Large intestine (tissue), 3 donors: ENCODE measurements at regions not wholly inside any gene's neighbourhood (a gene's known extent, or its start where the extent isn't known, plus 50 kb on each side); places are given as distances from the start of the nearest gene placed in this dataset.
"Not testable (repeated sequence)": the region's sequence is repeated elsewhere in the genome, so short reads cannot be mapped to it uniquely, and the experiment has no call there.

Experiments
- DNase-seq, 2 donors: peaks; one replicate each; pipeline versions ENCODE4 v3.0.0 to v3.0.0-alpha.2; 2013
- H3K27ac ChIP-seq: one replicate; pipeline ENCODE4 v1.5.1; 2013; ENCODE audit warnings: low read length
- H3K27me3 ChIP-seq: 2 replicates; pipeline ENCODE4 v1.6.1; 2013; ENCODE audit warnings: low read length; ENCODE audit not compliant: control insufficient read depth, insufficient read depth
- H3K36me3 ChIP-seq: 2 replicates; pipeline ENCODE4 v1.6.1; 2013; ENCODE audit warnings: low read length; ENCODE audit not compliant: control insufficient read depth, insufficient read depth
- H3K4me1 ChIP-seq: one replicate; pipeline ENCODE4 v1.6.1; 2013; ENCODE audit warnings: low read length; ENCODE audit not compliant: control insufficient read depth, insufficient read depth
- H3K4me3 ChIP-seq: one replicate; pipeline ENCODE4 v1.5.1; 2013; ENCODE audit warnings: low read length
- H3K9me3 ChIP-seq: one replicate; pipeline ENCODE4 v1.6.1; 2013; ENCODE audit warnings: mild to moderate bottlenecking, low read depth, low read length, moderate library complexity; ENCODE audit not compliant: control insufficient read depth
- WGBS: methylation state at CpG from one replicate; pipeline ENCODE4 v1.1.5; 2013; ENCODE audit warnings: low lambda C conversion rate; ENCODE audit not compliant: insufficient coverage; 5-methylcytosine and 5-hydroxymethylcytosine counted together

DNA sequence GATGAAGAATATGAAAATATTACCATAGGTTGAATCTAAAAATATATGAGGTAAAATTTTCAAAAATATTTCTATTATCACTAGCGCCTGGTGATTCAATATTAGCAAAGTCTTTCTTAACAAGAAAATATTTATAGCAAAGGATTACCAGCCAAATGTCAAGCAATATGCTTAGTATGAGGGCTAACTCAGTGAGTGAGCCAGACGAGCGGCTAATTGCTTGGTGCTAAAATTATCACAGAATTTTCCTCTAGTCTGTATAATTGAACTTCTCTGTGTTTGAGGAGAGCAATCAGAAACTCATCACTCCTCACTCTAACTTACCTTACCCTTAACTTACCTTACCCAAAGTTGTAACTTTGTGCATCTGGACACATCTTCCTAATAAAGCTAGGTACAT, 304.9 kb upstream of the PRR16 start:
- no peaks in the 10 kb centered on the region for H3K4me1 ChIP-seq
- H3K27me3 ChIP-seq, result no peaks in the 10 kb centered on the region
- no CpG with 5 or more reads among the region's 3 CpGs for WGBS
- H3K36me3 ChIP-seq, result no peaks in the 10 kb centered on the region
- DNase-seq, result no peak
- no peak overlapping the region for H3K27ac ChIP-seq
- no peak overlapping the region for H3K4me3 ChIP-seq
- no peaks in the 10 kb centered on the region for H3K9me3 ChIP-seq

DNA sequence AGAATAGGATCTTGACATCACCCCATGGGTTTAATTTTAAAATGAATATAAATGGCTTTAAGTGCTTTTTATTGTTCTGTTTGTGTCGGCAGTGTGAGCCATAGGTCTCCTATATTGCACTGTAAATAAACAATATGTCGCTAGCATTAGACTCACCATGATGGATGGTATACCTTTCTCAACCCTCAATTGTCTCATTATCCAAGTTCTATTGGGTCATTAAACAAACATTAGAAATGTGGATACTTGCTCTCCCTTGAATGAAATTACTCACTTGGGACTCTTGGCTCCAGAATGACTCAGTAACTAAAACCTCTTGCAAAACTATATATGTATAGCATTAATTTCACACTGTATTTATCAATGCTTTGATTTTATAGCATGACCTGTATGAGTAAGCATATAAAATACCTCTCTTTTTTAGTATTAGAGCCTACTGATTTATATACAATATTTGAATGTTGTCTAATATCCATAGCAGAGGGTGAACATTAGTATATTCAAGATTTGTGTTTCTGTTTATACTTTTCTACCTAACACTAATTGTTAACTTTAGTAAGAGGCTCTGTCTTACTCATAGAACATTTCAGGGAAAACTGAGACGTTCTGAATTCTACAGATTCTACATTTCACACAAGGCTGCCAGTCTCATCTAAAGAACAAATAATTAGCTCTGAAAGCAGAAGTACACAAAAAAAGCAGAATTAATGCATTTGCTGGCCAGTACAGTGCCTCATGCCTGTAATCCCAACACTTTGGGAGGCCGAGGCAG, 303.8 kb upstream of the PRR16 start:
- H3K36me3 ChIP-seq, result no peaks in the 10 kb centered on the region
- no peaks in the 10 kb centered on the region for H3K27me3 ChIP-seq
- no peak overlapping the region for H3K4me3 ChIP-seq
- DNase-seq, result no peak
- no peaks in the 10 kb centered on the region for H3K4me1 ChIP-seq
- 60% methylated on average over 1 of the region's 4 CpGs for whole genome bisulfite sequencing
- H3K27ac ChIP-seq, result no peak overlapping the region
- H3K9me3 ChIP-seq, result no peaks in the 10 kb centered on the region

DNA sequence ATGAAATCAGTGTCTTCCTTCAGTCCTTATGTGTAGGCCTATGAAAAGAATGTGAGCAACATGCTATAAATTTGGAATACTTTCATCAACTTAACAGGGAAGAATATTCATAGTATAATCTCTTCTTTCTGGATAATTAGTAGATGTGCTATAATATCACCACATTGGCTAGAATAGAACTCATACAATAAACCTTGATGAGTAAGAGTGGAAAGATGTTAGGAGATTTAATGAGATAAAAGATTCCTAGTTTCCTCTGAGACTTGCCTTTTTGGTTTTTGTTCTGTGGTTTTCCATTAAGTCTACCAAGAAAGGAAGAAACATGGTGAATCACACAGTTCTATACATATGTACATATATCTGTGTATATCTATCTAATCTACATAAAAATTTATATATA, 301.8 kb upstream of the PRR16 start:
- Histone ChIP-seq H3K4me3 (no peak overlapping the region), H3K27ac (no peak overlapping the region), H3K27me3 (no peaks in the 10 kb centered on the region), H3K36me3 (no peaks in the 10 kb centered on the region), H3K4me1 (no peaks in the 10 kb centered on the region), H3K9me3 (no peaks in the 10 kb centered on the region)
- no peak for DNase-seq

DNA sequence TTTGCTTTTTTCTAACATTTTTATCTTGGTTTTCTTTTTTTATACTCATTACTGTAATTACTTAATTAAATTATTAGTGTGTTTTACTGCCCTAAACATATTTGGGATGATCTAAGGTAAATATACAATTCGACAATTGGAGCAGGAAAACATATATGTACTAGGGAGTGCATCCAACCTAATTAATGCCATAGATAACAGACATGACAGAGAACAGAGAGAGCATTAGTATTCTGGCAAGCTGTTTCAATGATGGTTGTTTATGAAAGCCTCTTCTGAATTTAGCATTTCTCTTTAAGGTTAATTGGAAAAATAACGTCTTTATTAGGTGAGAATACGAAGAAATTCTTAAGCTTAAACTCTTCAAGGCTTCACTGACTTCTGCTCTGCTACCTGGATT, 300.1 kb upstream of the PRR16 start:
- Histone ChIP-seq H3K9me3 (no peaks in the 10 kb centered on the region), H3K27ac (no peak overlapping the region), H3K4me3 (no peak overlapping the region), H3K36me3 (no peaks in the 10 kb centered on the region), H3K27me3 (no peaks in the 10 kb centered on the region), H3K4me1 (no peaks in the 10 kb centered on the region)
- no peak for DNase-seq
- WGBS, result no CpG with 5 or more reads among the region's 3 CpGs

DNA sequence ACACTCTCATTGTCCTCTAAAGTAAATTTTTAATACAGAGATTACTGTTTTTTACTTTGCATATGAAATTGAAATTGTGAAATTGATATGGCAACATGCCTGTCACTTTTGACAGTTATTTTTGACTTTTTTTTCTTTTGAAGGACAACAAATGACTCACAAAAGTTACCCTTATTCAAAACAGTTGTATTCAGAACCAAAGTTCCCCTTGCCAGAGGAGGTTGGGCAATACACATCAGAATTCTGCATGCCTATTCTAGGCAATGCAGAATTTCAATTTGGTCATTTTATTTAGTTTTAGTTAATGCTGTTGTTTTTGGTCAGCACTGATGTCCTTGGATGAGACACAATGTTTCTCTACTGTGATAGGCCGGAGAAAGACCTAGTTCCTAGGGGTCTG, 299.1 kb upstream of the PRR16 start:
- DNase-seq, result no peak
- Histone ChIP-seq H3K27ac (no peak overlapping the region), H3K9me3 (no peaks in the 10 kb centered on the region), H3K4me1 (no peaks in the 10 kb centered on the region), H3K27me3 (no peaks in the 10 kb centered on the region), H3K4me3 (no peak overlapping the region), H3K36me3 (no peaks in the 10 kb centered on the region)
- no CpG with 5 or more reads among the region's 1 CpG for WGBS

DNA sequence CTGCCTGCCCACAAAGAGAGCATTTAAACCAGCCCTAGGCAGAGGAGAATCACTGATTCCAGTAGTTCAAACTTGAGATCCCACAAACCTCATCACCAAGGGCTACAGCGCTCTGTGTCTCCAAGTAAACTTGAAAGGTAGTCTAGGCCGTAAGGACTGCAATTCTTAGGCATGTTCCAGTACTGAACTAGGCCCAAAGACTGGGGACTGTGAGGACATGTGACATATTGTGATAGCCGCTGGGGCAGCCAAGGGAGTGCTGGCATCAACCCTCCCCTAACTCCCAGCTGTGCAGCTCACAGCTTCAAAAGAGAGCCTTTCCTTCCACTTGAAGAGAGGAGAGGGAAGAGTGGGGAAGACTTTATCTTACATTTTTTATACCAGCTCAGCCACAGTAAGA, 291.0 kb upstream of the PRR16 start:
- no peaks in the 10 kb centered on the region for H3K9me3 ChIP-seq
- no peak overlapping the region for H3K4me3 ChIP-seq
- H3K27me3 ChIP-seq, result no peaks in the 10 kb centered on the region
- no peaks in the 10 kb centered on the region for H3K36me3 ChIP-seq
- DNase-seq, result no peak
- WGBS, result no CpG with 5 or more reads among the region's 3 CpGs
- H3K27ac ChIP-seq, result no peak overlapping the region
- H3K4me1 ChIP-seq, result no peaks in the 10 kb centered on the region

DNA sequence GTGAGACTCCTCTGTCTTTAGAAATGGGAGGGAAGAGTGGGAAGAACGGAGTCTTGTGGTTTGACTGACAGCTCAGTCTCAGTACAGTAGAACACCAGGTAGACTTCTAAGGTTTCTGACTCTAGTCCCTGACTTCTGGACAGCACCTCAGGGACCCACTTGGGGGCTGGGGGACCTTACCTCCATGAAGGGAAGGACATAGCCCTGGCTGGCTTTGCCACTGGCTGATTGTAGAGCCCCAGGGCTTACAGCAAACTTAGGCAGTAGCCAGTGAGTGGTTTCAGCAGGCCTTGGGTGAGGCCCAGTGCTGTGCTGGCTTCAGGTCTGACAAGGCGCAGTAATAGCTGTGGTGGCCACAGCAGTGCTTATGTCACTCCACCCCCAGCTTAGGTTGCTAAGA, 290.0 kb upstream of the PRR16 start:
- H3K4me1 ChIP-seq, result no peaks in the 10 kb centered on the region
- no peaks in the 10 kb centered on the region for H3K9me3 ChIP-seq
- WGBS, result no CpG with 5 or more reads among the region's 2 CpGs

DNA sequence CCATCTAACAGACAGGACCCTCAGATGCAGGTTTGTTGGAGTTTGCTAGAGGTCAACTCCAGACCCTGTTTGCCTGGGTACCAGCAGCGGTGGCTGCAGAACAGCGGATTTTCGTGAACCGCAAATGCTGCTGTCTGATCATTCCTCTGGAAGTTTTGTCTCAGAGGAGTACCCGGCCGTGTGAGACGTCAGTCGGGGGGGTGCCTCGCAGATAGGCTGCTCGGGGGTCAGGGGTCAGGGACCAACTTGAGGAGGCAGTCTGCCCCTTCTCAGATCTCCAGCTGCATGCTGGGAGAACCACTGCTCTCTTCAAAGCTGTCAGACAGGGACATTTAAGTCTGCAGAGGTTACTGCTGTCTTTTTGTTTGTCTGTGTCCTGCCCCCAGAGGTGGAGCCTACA, 282.9 kb upstream of the PRR16 start:
- not testable (repeated sequence) for H3K27ac ChIP-seq, H3K36me3 ChIP-seq, H3K4me3 ChIP-seq, H3K4me1 ChIP-seq, H3K9me3 ChIP-seq, DNase-seq, H3K27me3 ChIP-seq
- no CpG with 5 or more reads among the region's 10 CpGs for WGBS

More for the DNA sequence above, 290.0 kb upstream of the PRR16 start:
- H3K27ac ChIP-seq, result no peak overlapping the region
- H3K27me3 ChIP-seq, result no peaks in the 10 kb centered on the region
- H3K4me3 ChIP-seq, result no peak overlapping the region
- DNase-seq, result no peak
- H3K36me3 ChIP-seq, result no peaks in the 10 kb centered on the region

DNA sequence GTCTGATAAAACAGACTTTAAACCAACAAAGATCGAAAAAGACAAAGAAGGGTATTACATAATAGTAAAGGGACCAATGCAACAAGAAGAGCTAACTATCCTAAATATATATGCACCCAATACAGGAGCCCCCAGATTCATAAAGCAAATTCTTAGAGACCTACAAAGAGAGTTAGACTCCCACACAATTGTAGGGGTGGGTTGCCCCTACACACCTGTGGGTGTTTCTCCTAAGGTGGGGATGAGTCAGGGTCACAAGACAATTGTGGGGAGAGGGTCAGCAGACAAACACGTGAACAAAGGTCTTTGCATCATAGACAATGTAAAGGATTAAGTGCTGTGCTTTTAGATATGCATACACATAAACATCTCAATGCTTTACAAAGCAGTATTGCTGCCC, 269.4 kb upstream of the PRR16 start:
- not testable (repeated sequence) for H3K27ac ChIP-seq, H3K4me1 ChIP-seq, DNase-seq, H3K27me3 ChIP-seq, H3K36me3 ChIP-seq, H3K4me3 ChIP-seq, H3K9me3 ChIP-seq
- no CpG with 5 or more reads among the region's 2 CpGs for WGBS

DNA sequence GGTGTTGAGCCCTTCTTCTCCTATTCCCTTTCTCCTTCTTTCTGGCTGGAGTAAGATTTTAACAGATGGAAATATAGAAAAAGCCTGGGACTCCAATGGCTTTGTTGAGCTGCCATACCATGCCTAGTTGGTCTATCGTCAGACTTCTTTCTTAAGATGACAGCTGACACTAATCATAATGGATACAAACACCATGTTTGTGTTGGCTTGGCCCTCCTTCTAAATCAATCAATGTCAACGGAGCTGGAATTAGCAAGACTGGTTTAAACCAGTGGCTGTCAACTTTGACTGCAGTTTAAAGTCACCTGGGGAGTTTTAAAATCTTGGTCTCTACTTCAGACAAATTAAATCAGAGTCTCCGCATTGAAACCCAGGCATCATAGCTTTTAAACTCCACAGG, 264.5 kb upstream of the PRR16 start:
- DNase-seq, result no peak
- no peak overlapping the region for H3K27ac ChIP-seq
- H3K4me3 ChIP-seq, result no peak overlapping the region
- H3K36me3 ChIP-seq, result no peaks in the 10 kb centered on the region
- H3K9me3 ChIP-seq, result no peaks in the 10 kb centered on the region
- H3K4me1 ChIP-seq, result no peaks in the 10 kb centered on the region
- no CpG with 5 or more reads among the region's 3 CpGs for WGBS
- H3K27me3 ChIP-seq, result no peaks in the 10 kb centered on the region

DNA sequence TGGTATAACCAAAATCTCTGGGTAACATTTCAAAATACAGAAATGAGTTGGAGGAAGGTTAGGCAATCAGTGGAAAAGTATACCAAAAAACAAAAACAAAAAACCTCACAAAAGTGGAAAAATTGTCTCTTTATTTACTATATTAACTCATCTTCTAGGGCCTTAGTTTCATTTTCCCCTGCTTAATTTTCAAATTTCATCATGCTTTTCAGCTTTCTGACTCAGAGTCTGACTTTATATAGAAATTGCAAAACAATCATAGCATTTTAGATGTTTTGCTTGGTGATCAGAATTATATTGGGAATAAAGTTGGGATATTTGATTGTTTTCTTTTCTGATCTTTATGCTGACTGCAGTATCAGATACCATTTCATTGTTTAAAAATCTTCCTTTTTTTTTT, 257.0 kb upstream of the PRR16 start:
- Histone ChIP-seq H3K27ac (no peak overlapping the region), H3K4me1 (no peaks in the 10 kb centered on the region), H3K36me3 (no peaks in the 10 kb centered on the region), H3K4me3 (no peak overlapping the region), H3K9me3 (no peaks in the 10 kb centered on the region), H3K27me3 (no peaks in the 10 kb centered on the region)
- no peak for DNase-seq
